ENCODE measurements at regions not wholly inside any gene's neighbourhood (a gene's known extent, or its start where the extent isn't known, plus 50 kb on each side); places are given as distances from the start of the nearest gene placed in this dataset.

DNA sequence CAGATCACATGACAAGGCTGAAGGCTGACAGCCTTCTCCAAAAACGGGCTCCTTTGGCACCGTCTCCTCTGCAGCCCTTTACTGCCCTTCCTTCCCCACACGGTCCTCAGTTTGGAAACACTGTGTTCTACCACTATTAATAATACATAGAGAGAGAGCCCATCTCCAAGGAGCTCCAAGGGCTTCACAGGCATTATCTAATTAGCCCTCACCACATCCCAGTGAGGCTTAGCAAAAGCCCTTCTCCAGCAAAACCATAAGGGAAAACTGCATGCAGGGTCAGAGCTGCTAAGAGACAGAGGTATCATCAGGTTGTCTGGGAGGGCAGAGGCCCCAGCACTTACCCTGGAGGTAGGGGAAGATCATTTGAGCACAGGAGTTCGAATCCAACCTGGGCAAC is 169.3 kb upstream of the JARID2 start:
- TF ChIP-seq CTCF (IDR thresholded peaks at IDR 0.05) (no peak), SOX15 (CRISPR knock-in tag; IDR thresholded peaks at IDR 0.05) (no peak), NR3C1 (CRISPR knock-in tag; conservative IDR thresholded peaks at IDR 0.05; ENCODE audit: low read depth) (no peak), IRF2 (CRISPR knock-in tag; IDR thresholded peaks at IDR 0.05; ENCODE audit: borderline replicate concordance, low read depth) (no peak), ZBTB21 (CRISPR knock-in tag; IDR thresholded peaks at IDR 0.05; ENCODE audit: borderline replicate concordance) (no peak), ZMAT4 (CRISPR knock-in tag; IDR thresholded peaks at IDR 0.05) (no peak), SP1 (CRISPR knock-in tag; conservative IDR thresholded peaks at IDR 0.05) (no peak), TCF7 (CRISPR knock-in tag; IDR thresholded peaks at IDR 0.05; ENCODE audit: low read depth) (no peak), ETV6 (CRISPR knock-in tag; IDR thresholded peaks at IDR 0.05) (no peak), TEAD4 (CRISPR knock-in tag; IDR thresholded peaks at IDR 0.05) (no peak), ZNF232 (CRISPR knock-in tag; IDR thresholded peaks at IDR 0.05) (no peak)
- TF ChIP-seq, protein P1, sequence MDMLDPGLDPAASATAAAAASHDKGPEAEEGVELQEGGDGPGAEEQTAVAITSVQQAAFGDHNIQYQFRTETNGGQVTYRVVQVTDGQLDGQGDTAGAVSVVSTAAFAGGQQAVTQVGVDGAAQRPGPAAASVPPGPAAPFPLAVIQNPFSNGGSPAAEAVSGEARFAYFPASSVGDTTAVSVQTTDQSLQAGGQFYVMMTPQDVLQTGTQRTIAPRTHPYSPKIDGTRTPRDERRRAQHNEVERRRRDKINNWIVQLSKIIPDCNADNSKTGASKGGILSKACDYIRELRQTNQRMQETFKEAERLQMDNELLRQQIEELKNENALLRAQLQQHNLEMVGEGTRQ (CRISPR knock-in tag; IDR thresholded peaks at IDR 0.05), result no peak
- TF ChIP-seq, protein P2, sequence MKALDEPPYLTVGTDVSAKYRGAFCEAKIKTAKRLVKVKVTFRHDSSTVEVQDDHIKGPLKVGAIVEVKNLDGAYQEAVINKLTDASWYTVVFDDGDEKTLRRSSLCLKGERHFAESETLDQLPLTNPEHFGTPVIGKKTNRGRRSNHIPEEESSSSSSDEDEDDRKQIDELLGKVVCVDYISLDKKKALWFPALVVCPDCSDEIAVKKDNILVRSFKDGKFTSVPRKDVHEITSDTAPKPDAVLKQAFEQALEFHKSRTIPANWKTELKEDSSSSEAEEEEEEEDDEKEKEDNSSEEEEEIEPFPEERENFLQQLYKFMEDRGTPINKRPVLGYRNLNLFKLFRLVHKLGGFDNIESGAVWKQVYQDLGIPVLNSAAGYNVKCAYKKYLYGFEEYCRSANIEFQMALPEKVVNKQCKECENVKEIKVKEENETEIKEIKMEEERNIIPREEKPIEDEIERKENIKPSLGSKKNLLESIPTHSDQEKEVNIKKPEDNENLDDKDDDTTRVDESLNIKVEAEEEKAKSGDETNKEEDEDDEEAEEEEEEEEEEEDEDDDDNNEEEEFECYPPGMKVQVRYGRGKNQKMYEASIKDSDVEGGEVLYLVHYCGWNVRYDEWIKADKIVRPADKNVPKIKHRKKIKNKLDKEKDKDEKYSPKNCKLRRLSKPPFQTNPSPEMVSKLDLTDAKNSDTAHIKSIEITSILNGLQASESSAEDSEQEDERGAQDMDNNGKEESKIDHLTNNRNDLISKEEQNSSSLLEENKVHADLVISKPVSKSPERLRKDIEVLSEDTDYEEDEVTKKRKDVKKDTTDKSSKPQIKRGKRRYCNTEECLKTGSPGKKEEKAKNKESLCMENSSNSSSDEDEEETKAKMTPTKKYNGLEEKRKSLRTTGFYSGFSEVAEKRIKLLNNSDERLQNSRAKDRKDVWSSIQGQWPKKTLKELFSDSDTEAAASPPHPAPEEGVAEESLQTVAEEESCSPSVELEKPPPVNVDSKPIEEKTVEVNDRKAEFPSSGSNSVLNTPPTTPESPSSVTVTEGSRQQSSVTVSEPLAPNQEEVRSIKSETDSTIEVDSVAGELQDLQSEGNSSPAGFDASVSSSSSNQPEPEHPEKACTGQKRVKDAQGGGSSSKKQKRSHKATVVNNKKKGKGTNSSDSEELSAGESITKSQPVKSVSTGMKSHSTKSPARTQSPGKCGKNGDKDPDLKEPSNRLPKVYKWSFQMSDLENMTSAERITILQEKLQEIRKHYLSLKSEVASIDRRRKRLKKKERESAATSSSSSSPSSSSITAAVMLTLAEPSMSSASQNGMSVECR (CRISPR knock-in tag; IDR thresholded peaks at IDR 0.05; ENCODE audit: borderline replicate concordance), result no peak
